ENCODE measurements at regions not wholly inside any gene's neighbourhood (a gene's known extent, or its start where the extent isn't known, plus 50 kb on each side); places are given as distances from the start of the nearest gene placed in this dataset.

DNA sequence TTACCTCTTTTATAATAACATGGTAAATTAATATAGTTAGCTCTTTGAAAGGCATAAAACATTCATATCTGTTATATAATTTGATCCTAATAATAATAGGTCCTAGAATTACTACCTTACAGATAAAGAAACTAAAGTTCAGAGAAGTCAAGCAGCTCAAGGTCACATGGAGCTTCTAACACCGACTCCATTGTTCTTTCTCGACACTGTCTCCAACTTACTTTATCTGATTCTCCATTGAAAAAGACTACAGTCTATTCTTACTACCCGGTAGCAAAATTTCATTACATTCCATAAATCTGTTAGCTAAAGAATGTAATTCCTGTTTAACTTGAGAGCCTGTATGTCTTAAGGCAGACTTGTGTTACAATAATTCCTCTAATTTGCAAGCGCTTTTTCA lies 96.3 kb upstream of the TMEM161B start:
- H3K36me3 Mint-ChIP-seq (ENCODE audit: insufficient read depth, unreplicated experiment) = no peaks in the 10 kb centered on the region
- DNase-seq = no peak
- no peak overlapping the region for H3K27ac Mint-ChIP-seq (ENCODE audit: unreplicated experiment)
- H3K27me3 Mint-ChIP-seq (ENCODE audit: unreplicated experiment) = no peaks in the 10 kb centered on the region
- no peak overlapping the region for H3K4me3 Mint-ChIP-seq (ENCODE audit: low read depth, unreplicated experiment)
- TF ChIP-seq, protein P1, sequence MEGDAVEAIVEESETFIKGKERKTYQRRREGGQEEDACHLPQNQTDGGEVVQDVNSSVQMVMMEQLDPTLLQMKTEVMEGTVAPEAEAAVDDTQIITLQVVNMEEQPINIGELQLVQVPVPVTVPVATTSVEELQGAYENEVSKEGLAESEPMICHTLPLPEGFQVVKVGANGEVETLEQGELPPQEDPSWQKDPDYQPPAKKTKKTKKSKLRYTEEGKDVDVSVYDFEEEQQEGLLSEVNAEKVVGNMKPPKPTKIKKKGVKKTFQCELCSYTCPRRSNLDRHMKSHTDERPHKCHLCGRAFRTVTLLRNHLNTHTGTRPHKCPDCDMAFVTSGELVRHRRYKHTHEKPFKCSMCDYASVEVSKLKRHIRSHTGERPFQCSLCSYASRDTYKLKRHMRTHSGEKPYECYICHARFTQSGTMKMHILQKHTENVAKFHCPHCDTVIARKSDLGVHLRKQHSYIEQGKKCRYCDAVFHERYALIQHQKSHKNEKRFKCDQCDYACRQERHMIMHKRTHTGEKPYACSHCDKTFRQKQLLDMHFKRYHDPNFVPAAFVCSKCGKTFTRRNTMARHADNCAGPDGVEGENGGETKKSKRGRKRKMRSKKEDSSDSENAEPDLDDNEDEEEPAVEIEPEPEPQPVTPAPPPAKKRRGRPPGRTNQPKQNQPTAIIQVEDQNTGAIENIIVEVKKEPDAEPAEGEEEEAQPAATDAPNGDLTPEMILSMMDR (IDR thresholded peaks at IDR 0.05; ENCODE audit: unreplicated experiment) = no peak
- no TSS peak for BruUV-seq (replicated peaks)
- H3K4me1 Mint-ChIP-seq (ENCODE audit: low read depth, unreplicated experiment) = no peaks in the 10 kb centered on the region
- H3K9me3 Mint-ChIP-seq (ENCODE audit: low read depth, unreplicated experiment) = peaks cover 2% of the 10 kb centered on the region
- intact Hi-C loops (cut with micrococcal nuclease; ENCODE audit: unreplicated experiment) = no loop called here
- CTCF ChIA-PET = no interaction called here

DNA sequence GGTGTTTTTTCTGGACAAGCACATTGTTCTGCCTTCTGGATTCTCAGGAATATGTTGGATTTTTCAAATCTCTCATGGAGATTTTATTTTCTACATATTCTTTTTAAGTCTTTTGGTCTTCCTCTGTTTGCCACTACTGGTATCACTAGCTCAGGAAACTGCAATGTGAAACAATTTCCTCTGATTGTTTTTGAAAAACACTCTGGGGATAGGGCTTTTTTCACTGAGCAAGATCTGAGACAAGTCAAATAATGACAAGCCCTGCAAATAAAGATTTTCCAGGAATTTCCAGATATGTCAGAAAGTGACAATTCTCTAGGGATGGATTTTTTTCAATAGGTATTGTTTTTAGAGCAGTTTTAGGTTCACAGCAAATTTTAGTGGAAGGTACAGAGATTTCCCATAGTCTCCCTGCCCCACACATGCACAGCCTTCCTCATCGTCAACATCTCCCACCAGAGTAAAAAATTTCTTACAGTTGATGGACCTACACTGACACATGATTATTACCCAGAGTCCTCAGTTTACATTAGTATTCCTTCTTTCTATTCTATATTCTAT lies 86.9 kb upstream of the TMEM161B start:
- Mint-ChIP-seq H3K4me1 (ENCODE audit: low read depth, unreplicated experiment) (no peaks in the 10 kb centered on the region), H3K4me3 (ENCODE audit: low read depth, unreplicated experiment) (no peak overlapping the region), H3K9me3 (ENCODE audit: low read depth, unreplicated experiment) (no peaks in the 10 kb centered on the region), H3K27me3 (ENCODE audit: unreplicated experiment) (no peaks in the 10 kb centered on the region), H3K36me3 (ENCODE audit: insufficient read depth, unreplicated experiment) (no peaks in the 10 kb centered on the region), H3K27ac (ENCODE audit: unreplicated experiment) (no peak overlapping the region)
- TF ChIP-seq, protein P1 (IDR thresholded peaks at IDR 0.05; ENCODE audit: unreplicated experiment) = no peak
- DNase-seq = no peak
- BruUV-seq (replicated peaks) = no TSS peak
- intact Hi-C loops (cut with micrococcal nuclease; ENCODE audit: unreplicated experiment) = no loop called here
- CTCF ChIA-PET = no interaction called here

DNA sequence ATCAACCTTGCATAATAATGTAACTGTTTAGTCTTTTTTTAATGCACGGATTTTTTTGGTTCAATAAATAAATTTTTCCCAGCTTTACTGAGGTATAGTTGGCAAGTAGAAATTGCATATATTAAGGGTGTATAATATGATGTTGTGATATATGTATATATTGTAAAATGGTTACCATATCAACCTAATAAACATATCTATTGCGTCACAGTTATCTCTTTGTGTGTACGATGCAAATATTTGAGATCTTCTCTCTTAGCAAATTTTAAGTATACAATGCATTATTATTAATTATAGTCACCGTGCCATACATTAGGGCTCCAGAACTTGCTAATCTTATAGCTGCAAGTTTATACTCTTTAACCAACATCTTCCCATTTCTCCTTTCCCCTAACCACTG lies 57.2 kb upstream of the TMEM161B start:
- CTCF ChIA-PET = no interaction called here
- no TSS peak for BruUV-seq (replicated peaks)
- no peak for DNase-seq
- Mint-ChIP-seq H3K9me3 (ENCODE audit: low read depth, unreplicated experiment) (no peaks in the 10 kb centered on the region), H3K27ac (ENCODE audit: unreplicated experiment) (no peak overlapping the region), H3K27me3 (ENCODE audit: unreplicated experiment) (no peaks in the 10 kb centered on the region), H3K36me3 (ENCODE audit: insufficient read depth, unreplicated experiment) (no peaks in the 10 kb centered on the region), H3K4me3 (ENCODE audit: low read depth, unreplicated experiment) (no peak overlapping the region), H3K4me1 (ENCODE audit: low read depth, unreplicated experiment) (no peaks in the 10 kb centered on the region)
- intact Hi-C loops (cut with micrococcal nuclease; ENCODE audit: unreplicated experiment) = no loop called here
- TF ChIP-seq, protein P1 (IDR thresholded peaks at IDR 0.05; ENCODE audit: unreplicated experiment) = no peak

DNA sequence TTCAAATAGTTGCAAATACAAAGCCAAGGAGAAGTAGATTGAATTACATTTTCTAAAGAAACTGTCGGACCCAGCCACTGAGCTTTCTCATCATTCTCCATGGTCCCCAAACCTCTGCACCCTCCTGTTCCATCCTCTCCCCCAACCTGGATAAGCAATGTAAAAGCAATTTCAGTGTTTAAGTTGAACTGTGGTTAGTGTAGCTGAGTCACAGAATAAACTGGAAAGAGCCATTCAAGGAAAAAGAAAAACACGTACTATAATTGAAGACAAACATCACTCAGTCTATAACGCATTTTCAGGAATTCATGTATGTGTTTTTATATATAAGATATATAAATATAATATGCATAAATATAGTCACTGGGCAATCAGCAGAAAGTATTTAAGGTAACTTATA lies 54.1 kb upstream of the TMEM161B start:
- CTCF ChIA-PET = no interaction called here
- TF ChIP-seq, protein P1 (IDR thresholded peaks at IDR 0.05; ENCODE audit: unreplicated experiment) = no peak
- H3K36me3 Mint-ChIP-seq (ENCODE audit: insufficient read depth, unreplicated experiment) = no peaks in the 10 kb centered on the region
- no peak overlapping the region for H3K27ac Mint-ChIP-seq (ENCODE audit: unreplicated experiment)
- DNase-seq = no peak
- no peaks in the 10 kb centered on the region for H3K27me3 Mint-ChIP-seq (ENCODE audit: unreplicated experiment)
- no peak overlapping the region for H3K4me3 Mint-ChIP-seq (ENCODE audit: low read depth, unreplicated experiment)
- intact Hi-C loops (cut with micrococcal nuclease; ENCODE audit: unreplicated experiment) = no loop called here
- no peaks in the 10 kb centered on the region for H3K9me3 Mint-ChIP-seq (ENCODE audit: low read depth, unreplicated experiment)
- no peaks in the 10 kb centered on the region for H3K4me1 Mint-ChIP-seq (ENCODE audit: low read depth, unreplicated experiment)
- no TSS peak for BruUV-seq (replicated peaks)
